CD14-positive monocyte (primary cell): ENCODE measurements at regions not wholly inside any gene's neighbourhood (a gene's known extent, or its start where the extent isn't known, plus 50 kb on each side); places are given as distances from the start of the nearest gene placed in this dataset.

Experiments
- DNase-seq, 3 donors: peaks; one replicate each; pipeline ENCODE4 v3.0.0-alpha.2; 2011 to 2022
- H2AFZ ChIP-seq: 2 replicates; pipeline ENCODE4 v1.6.0; 2012; ENCODE audit warnings: mild to moderate bottlenecking, low read depth, low read length, inconsistent platforms; ENCODE audit not compliant: insufficient read depth, poor library complexity, severe bottlenecking
- H3K27ac ChIP-seq, 2 donors: 1 replicate in 1 of 2; 2 replicates in 1 of 2; pipeline ENCODE4 v1.5.1; 2012 to 2013; ENCODE audit warnings: low read length in 2 of 2, control low read depth in 1 of 2, inconsistent platforms in 1 of 2, low read depth in 1 of 2, mild to moderate bottlenecking in 1 of 2
- H3K27me3 ChIP-seq, 2 donors: one replicate each; pipeline versions ENCODE4 v1.6.0 to v1.6.1; 2011 to 2013; ENCODE audit warnings: low read length in 2 of 2; ENCODE audit not compliant: control insufficient read depth in 2 of 2, insufficient read depth in 2 of 2
- H3K36me3 ChIP-seq, 2 donors: replicated peaks in 1 of 2; 1 replicate in 1 of 2; 2 replicates in 1 of 2; pipeline versions ENCODE4 v1.5.1 to v1.6.1; 2012 to 2013; ENCODE audit warnings: low read length in 2 of 2, control low read depth in 1 of 2, inconsistent platforms in 1 of 2, mild to moderate bottlenecking in 1 of 2; ENCODE audit not compliant: insufficient read depth in 2 of 2, control insufficient read depth in 1 of 2
- H3K4me1 ChIP-seq, 2 donors: 1 replicate in 1 of 2; 2 replicates in 1 of 2; pipeline versions ENCODE4 v1.5.1 to v1.6.1; 2012 to 2013; ENCODE audit warnings: low read length in 2 of 2, control low read depth in 1 of 2, inconsistent platforms in 1 of 2, mild to moderate bottlenecking in 1 of 2, moderate library complexity in 1 of 2; ENCODE audit not compliant: insufficient read depth in 2 of 2, control insufficient read depth in 1 of 2
- H3K4me2 ChIP-seq: replicated peaks from 2 replicates; pipeline ENCODE3; 2012; ENCODE audit warnings: low read length, moderate library complexity, mild to moderate bottlenecking; ENCODE audit not compliant: poor library complexity, severe bottlenecking; ENCODE audit errors: extremely low read depth
- H3K4me3 ChIP-seq, 3 experiments: fragments of 200-600 bp in 1 of 3; sonication (generic) in 1 of 3; replicated peaks in 1 of 3; 1 replicate in 2 of 3; 2 replicates in 1 of 3; pipeline ENCODE4 v1.5.1; 2011 to 2013; ENCODE audit warnings: low read length in 3 of 3, mild to moderate bottlenecking in 3 of 3, control low read depth in 2 of 3, low read depth in 2 of 3, inconsistent platforms in 1 of 3, moderate library complexity in 1 of 3
- H3K79me2 ChIP-seq: 2 replicates; pipeline ENCODE4 v1.6.0; 2012; ENCODE audit warnings: mild to moderate bottlenecking, control low read depth, inconsistent platforms, low read length, moderate library complexity; ENCODE audit not compliant: insufficient read depth
- H3K9ac ChIP-seq: 2 replicates; pipeline ENCODE4 v1.6.0; 2017; ENCODE audit warnings: low read length, mild to moderate bottlenecking; ENCODE audit not compliant: insufficient read depth, poor library complexity, severe bottlenecking
- H3K9me3 ChIP-seq, 2 donors: replicated peaks in 1 of 2; 1 replicate in 1 of 2; 2 replicates in 1 of 2; pipeline versions ENCODE4 v1.5.1 to v1.6.1; 2012 to 2013; ENCODE audit warnings: low read length in 2 of 2, control low read depth in 1 of 2; ENCODE audit not compliant: control insufficient read depth in 1 of 2, insufficient read depth in 1 of 2
- H4K20me1 ChIP-seq: 2 replicates; pipeline ENCODE4 v1.6.0; 2012; ENCODE audit warnings: mild to moderate bottlenecking, low read length, control low read depth, moderate library complexity; ENCODE audit not compliant: insufficient read depth
- H3K27ac Mint-ChIP-seq, 7 donors: one replicate each; pipeline ENCODE4 v1.8.0; 2020; ENCODE audit warnings: mild to moderate bottlenecking in 7 of 7, mixed read lengths in 7 of 7, moderate library complexity in 6 of 7, inconsistent platforms in 2 of 7
- H3K27me3 Mint-ChIP-seq, 3 donors: one replicate each; pipeline ENCODE4 v1.8.0; 2021 to 2022; ENCODE audit warnings: low read depth in 3 of 3, mild to moderate bottlenecking in 3 of 3, mixed read lengths in 3 of 3, moderate library complexity in 3 of 3, inconsistent platforms in 1 of 3
- H3K36me3 Mint-ChIP-seq, 2 donors: one replicate each; pipeline ENCODE4 v1.8.0; 2020; ENCODE audit warnings: mixed read lengths in 2 of 2, inconsistent platforms in 1 of 2, mild to moderate bottlenecking in 1 of 2
- H3K4me1 Mint-ChIP-seq: one replicate; pipeline ENCODE4 v1.8.0; 2020; ENCODE audit warnings: mild to moderate bottlenecking, mixed read lengths
- H3K4me3 Mint-ChIP-seq, 2 donors: one replicate each; pipeline ENCODE4 v1.8.0; 2020; ENCODE audit warnings: mild to moderate bottlenecking in 2 of 2, mixed read lengths in 2 of 2, moderate library complexity in 1 of 2
- H3K9me3 Mint-ChIP-seq, 7 donors: one replicate each; pipeline ENCODE4 v1.8.0; 2020 to 2022; ENCODE audit warnings: mixed read lengths in 7 of 7, mild to moderate bottlenecking in 6 of 7, moderate library complexity in 6 of 7, inconsistent platforms in 2 of 7
- CTCF ChIP-seq: fragments of 200-600 bp; IDR thresholded peaks from one replicate; pipeline ENCODE4 v1.8.0; 2022; ENCODE audit warnings: antibody characterized with exemption, mild to moderate bottlenecking
- WGBS: methylation state at CpG from one replicate; pipeline ENCODE4 v1.1.5; 2013; ENCODE audit warnings: missing lambda C conversion rate; ENCODE audit not compliant: insufficient coverage; 5-methylcytosine and 5-hydroxymethylcytosine counted together
- intact Hi-C, 2 donors: fragments of 100-400 bp; cut with micrococcal nuclease; formaldehyde crosslinking; loops; one replicate each; pipeline versions ENCODE4 v1.15.0 to v1.15.1; 2023

- Histone ChIP-seq H4K20me1 (no peaks in the 10 kb centered on the region), H3K27me3 (no peaks in the 10 kb centered on the region), H3K4me2 (no peak overlapping the region), H2AFZ (no peak overlapping the region), H3K4me3 (no peak overlapping the region), H3K4me1 (peaks cover 31 to 34% of the 10 kb centered on the region in 2 donors), H3K36me3 (no peaks in the 10 kb centered on the region), H3K9me3 (no peaks in the 10 kb centered on the region), H3K9ac (no peak overlapping the region), H3K27ac (no peak overlapping the region), H3K79me2 (no peaks in the 10 kb centered on the region)
- Mint-ChIP-seq H3K27ac (no peak overlapping the region), H3K27me3 (peaks cover 2 to 5% (median 3%) of the 10 kb centered on the region in 3 donors), H3K9me3 (peaks cover 0 to 2% (median 0%) of the 10 kb centered on the region in 7 donors), H3K4me1 (peaks cover 30% of the 10 kb centered on the region), H3K36me3 (no peaks in the 10 kb centered on the region), H3K4me3 (no peak overlapping the region)
- intact Hi-C loops = no loop called here
- no peak for TF ChIP-seq CTCF
- DNase-seq = no peak
- 94% methylated on average over 14 of the region's 18 CpGs for WGBS
These were observed 301.0 kb upstream of the HS6ST1 start for GRCh38 chr2:128619471-128620325.

DNA sequence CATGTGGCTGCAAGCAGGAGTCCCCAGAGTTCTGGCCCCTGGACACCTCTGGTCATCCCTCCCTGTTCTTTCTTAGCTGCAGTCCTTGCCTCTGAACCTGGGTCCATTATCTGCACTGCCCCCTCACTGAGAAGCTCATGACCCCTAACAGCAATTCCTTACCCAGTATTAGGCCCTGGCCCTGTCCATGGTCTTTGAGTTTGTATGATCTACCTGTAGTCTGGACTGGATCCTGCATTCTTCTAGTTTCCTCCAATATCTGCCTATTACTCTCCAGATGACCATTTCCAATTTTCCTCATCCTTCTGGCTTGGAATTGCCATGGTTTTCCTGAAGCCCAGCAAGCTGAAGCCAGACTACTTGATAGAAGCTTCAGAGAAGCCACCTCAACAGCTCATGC lies 302.4 kb upstream of the HS6ST1 start:
- H3K4me2 ChIP-seq = no peak overlapping the region
- peaks cover 0 to 2% (median 0%) of the 10 kb centered on the region in 7 donors for H3K9me3 Mint-ChIP-seq
- H3K4me3 Mint-ChIP-seq = no peak overlapping the region
- TF ChIP-seq CTCF = no peak
- peaks cover 30% of the 10 kb centered on the region for H3K4me1 Mint-ChIP-seq
- no peak overlapping the region for H2AFZ ChIP-seq
- H4K20me1 ChIP-seq = no peaks in the 10 kb centered on the region
- peak overlapping the region in 2 of 7 donors; percentile 38 to 42 for H3K27ac Mint-ChIP-seq
- H3K36me3 Mint-ChIP-seq = no peaks in the 10 kb centered on the region
- H3K79me2 ChIP-seq = no peaks in the 10 kb centered on the region
- peaks cover 32 to 35% of the 10 kb centered on the region in 2 donors for H3K4me1 ChIP-seq
- intact Hi-C loops = no loop called here
- H3K27me3 ChIP-seq = no peaks in the 10 kb centered on the region
- no peak overlapping the region for H3K9ac ChIP-seq
- H3K27ac ChIP-seq = no peak overlapping the region
- no peaks in the 10 kb centered on the region for H3K9me3 ChIP-seq
- no peaks in the 10 kb centered on the region for H3K36me3 ChIP-seq
- no peak overlapping the region for H3K4me3 ChIP-seq
- no peak for DNase-seq
- peaks cover 3 to 5% (median 4%) of the 10 kb centered on the region in 3 donors for H3K27me3 Mint-ChIP-seq
